GM12878 (cell line): ENCODE measurements at regions not wholly inside any gene's neighbourhood (a gene's known extent, or its start where the extent isn't known, plus 50 kb on each side); places are given as distances from the start of the nearest gene placed in this dataset.

Experiments used
- ATAC-seq: fragments of 200-7000 bp; cut with Tn5 transposase; 3 replicates; pipeline ENCODE4 v1.9.1; 2020; ENCODE audit warnings: mild to moderate bottlenecking, moderate library complexity
- BruUV-seq: library from RNA; stranded (reverse); fragments of 400-500 nt; replicated peaks from 2 replicates; lab custom pipeline; 2021; lab: Mats Ljungman, UMichigan
- CTCF ChIA-PET: fragments of 300-600 bp; sonication (Branson Sonifier 250); formaldehyde crosslinking; extraction: SDS; loops from one replicate; lab custom pipeline; 2021; ENCODE audit warnings: inconsistent platforms; lab: Yijun Ruan, JAX
- POLR2A ChIA-PET: fragments of 350-600 bp; formaldehyde crosslinking; extraction: SDS; loops from one replicate; lab custom pipeline; 2021; ENCODE audit warnings: inconsistent platforms; lab: Charles Lee
- RAD21 ChIA-PET: fragments of 300-600 bp; sonication (Branson Sonifier 250); formaldehyde crosslinking; loops from one replicate; lab custom pipeline; 2023; ENCODE audit warnings: antibody characterized with exemption; ENCODE audit not compliant: unreplicated experiment; lab: Charles Lee
- SMC1A ChIA-PET: fragments of 300-600 bp; sonication (Branson Sonifier 250); formaldehyde crosslinking; loops from one replicate; lab custom pipeline; 2023; ENCODE audit not compliant: unreplicated experiment, uncharacterized antibody; lab: Charles Lee
- DNase-seq: peaks from one replicate; pipeline ENCODE4 v3.0.0-alpha.2; 2011; ENCODE audit warnings: low read depth, low spot score
- FAIRE-seq: peaks from 3 replicates; lab custom pipeline; 2011; peaks lifted over from hg19 to GRCh38; lab: Jason Lieb, UNC
- H2AFZ ChIP-seq: 2 replicates; pipeline ENCODE4 v1.6.0; 2011; ENCODE audit warnings: low read depth, low read length, control low read depth; ENCODE audit not compliant: control insufficient read depth
- H3K27ac ChIP-seq: 2 replicates; pipeline ENCODE4 v1.5.1; 2011; ENCODE audit warnings: control low read depth; ENCODE audit not compliant: control insufficient read depth, insufficient read depth
- H3K27me3 ChIP-seq, 2 experiments: replicated peaks in 1 of 2; 2 replicates each; pipeline versions ENCODE4 v1.6.0 to v1.6.1; 2011; ENCODE audit warnings: low read length in 1 of 2; ENCODE audit not compliant: control insufficient read depth in 2 of 2, insufficient read depth in 2 of 2
- H3K36me3 ChIP-seq, 2 experiments: 2 replicates each; pipeline ENCODE4 v1.5.1; 2011; ENCODE audit warnings: low read length in 1 of 2; ENCODE audit not compliant: control insufficient read depth in 2 of 2, insufficient read depth in 2 of 2
- H3K4me1 ChIP-seq: 2 replicates; pipeline ENCODE4 v1.6.1; 2011; ENCODE audit warnings: mild to moderate bottlenecking, low read length, moderate library complexity, mixed read lengths; ENCODE audit not compliant: control insufficient read depth, insufficient read depth
- H3K4me2 ChIP-seq: 2 replicates; pipeline ENCODE4 v1.6.0; 2011; ENCODE audit warnings: control low read depth; ENCODE audit not compliant: control insufficient read depth, insufficient read depth
- H3K4me3 ChIP-seq: fragments of 200-600 bp; sonication (generic); 2 replicates; pipeline ENCODE4 v1.5.1; 2016
- H3K79me2 ChIP-seq: 2 replicates; pipeline ENCODE4 v1.6.0; 2011; ENCODE audit warnings: low read length; ENCODE audit not compliant: control insufficient read depth, insufficient read depth
- H3K9ac ChIP-seq: 2 replicates; pipeline ENCODE4 v1.8.0; 2011; ENCODE audit warnings: low read length, control low read depth, mixed read lengths; ENCODE audit not compliant: control insufficient read depth, insufficient read depth
- H3K9me3 ChIP-seq: replicated peaks from 3 replicates; pipeline ENCODE4 v1.5.1; 2011; ENCODE audit warnings: mild to moderate bottlenecking, low read length; ENCODE audit not compliant: control insufficient read depth, insufficient read depth
- H4K20me1 ChIP-seq: 2 replicates; pipeline ENCODE4 v1.6.0; 2011; ENCODE audit not compliant: control insufficient read depth, insufficient read depth
- BCL11A ChIP-seq: IDR thresholded peaks from 2 replicates; pipeline ENCODE4 v1.6.1; 2011; ENCODE audit warnings: low read depth, low read length
- BHLHE40 ChIP-seq, 2 experiments: fragments of 450-650 bp in 1 of 2; IDR thresholded peaks; 2 replicates each; pipeline ENCODE4 v1.6.1; 2011 to 2017; ENCODE audit warnings: low read depth in 2 of 2, borderline replicate concordance in 1 of 2, improper control_type of control experiment in 1 of 2, low read length in 1 of 2, mild to moderate bottlenecking in 1 of 2
- IKZF2 ChIP-seq, 2 experiments: fragments of 450-650 bp; IDR thresholded peaks; 2 replicates each; pipeline ENCODE4 v1.6.1; 2017; ENCODE audit warnings: mild to moderate bottlenecking in 2 of 2, moderate library complexity in 2 of 2
- POLR2AphosphoS5 ChIP-seq: IDR thresholded peaks from 2 replicates; pipeline ENCODE4 v1.6.1; 2011; ENCODE audit warnings: mild to moderate bottlenecking, low read length, inconsistent platforms
- STAT1 ChIP-seq: fragments of 450-650 bp; conservative IDR thresholded peaks from 2 replicates; pipeline ENCODE4 v1.6.1; 2014; ENCODE audit warnings: antibody characterized with exemption, mild to moderate bottlenecking
- TBL1XR1 ChIP-seq: IDR thresholded peaks from 2 replicates; pipeline ENCODE4 v1.6.1; 2012; ENCODE audit warnings: low read depth, low read length, improper control_type of control experiment
- TCF12 ChIP-seq: IDR thresholded peaks from 2 replicates; pipeline ENCODE4 v1.6.1; 2011; ENCODE audit warnings: low read depth, mild to moderate bottlenecking, low read length
- WGBS: methylation state at CpG from one replicate; pipeline ENCODE4 v1.1.6; 2016; ENCODE audit warnings: low lambda C conversion rate; ENCODE audit not compliant: insufficient replicate concordance, insufficient coverage; ENCODE audit errors: missing lambda C conversion rate; 5-methylcytosine and 5-hydroxymethylcytosine counted together
- in situ Hi-C: fragments of 300-500 bp; cut with MboI; formaldehyde crosslinking; loops from 9 replicates; pipeline ENCODE4 v1.14.3; 2018; ENCODE audit warnings: mixed read lengths
- intact Hi-C: fragments of 100-400 bp; cut with micrococcal nuclease; formaldehyde crosslinking; loops from one replicate; pipeline ENCODE4 v1.14.2; 2022; ENCODE audit not compliant: unreplicated experiment
- TF ChIP-seq, protein P1 (sequence below): fragments of 450-650 bp; IDR thresholded peaks from 2 replicates; pipeline ENCODE4 v1.6.1; 2016; ENCODE audit warnings: mild to moderate bottlenecking
- TF ChIP-seq, protein P2 (sequence below): fragments of 450-650 bp; IDR thresholded peaks from 2 replicates; pipeline ENCODE4 v1.6.1; 2017; ENCODE audit warnings: low read depth, mild to moderate bottlenecking, moderate library complexity
- TF ChIP-seq, protein P3 (sequence below): fragments of 450-650 bp; IDR thresholded peaks from 2 replicates; pipeline ENCODE4 v1.6.1; 2016; ENCODE audit warnings: mild to moderate bottlenecking, moderate library complexity, borderline replicate concordance

DNA sequence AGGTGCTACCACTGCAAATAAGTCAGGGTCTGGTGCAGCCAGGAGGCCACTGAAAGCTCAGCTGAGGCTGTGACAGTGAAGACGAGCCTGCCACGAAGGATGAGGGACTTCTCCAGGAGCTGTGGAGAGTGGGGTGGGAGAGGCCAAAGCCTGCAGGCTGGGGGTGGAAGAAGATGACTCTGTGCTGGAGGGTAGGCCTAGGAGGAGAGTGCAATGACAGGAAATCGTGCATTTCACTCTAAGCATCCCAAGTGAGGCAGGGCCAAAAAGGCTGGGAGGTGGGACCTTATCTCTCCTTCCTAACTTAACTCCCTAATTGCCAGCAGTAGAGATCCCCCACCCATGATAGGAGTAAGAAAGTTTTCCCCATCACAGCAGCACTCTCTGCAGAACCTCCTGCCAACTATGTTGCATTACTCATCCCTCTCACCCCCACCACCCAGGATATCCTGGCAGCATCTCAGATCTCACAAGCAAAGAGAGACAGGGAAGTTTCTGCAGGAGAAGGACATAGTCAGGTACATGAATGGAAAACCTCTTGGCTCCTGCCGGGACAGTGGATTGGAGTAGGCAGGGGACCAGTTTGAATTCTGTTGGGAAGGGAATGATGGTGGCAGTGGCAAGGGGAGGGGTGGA is 466.2 kb downstream of the CDH26 start:
- Histone ChIP-seq H2AFZ (no peak overlapping the region), H3K9ac (no peak overlapping the region), H4K20me1 (no peaks in the 10 kb centered on the region), H3K4me3 (no peak overlapping the region), H3K79me2 (no peaks in the 10 kb centered on the region), H3K4me1 (no peaks in the 10 kb centered on the region), H3K4me2 (no peak overlapping the region), H3K27me3 (no peaks in the 10 kb centered on the region), H3K36me3 (no peaks in the 10 kb centered on the region), H3K27ac (no peak overlapping the region), H3K9me3 (no peaks in the 10 kb centered on the region; the same call in 2 of the 3 replicates)
- ATAC-seq (no peak), DNase-seq (no peak), FAIRE-seq (no peak)
- no peak for TF ChIP-seq IKZF2 (IDR thresholded peaks at IDR 0.05)
- TF ChIP-seq STAT1: no peak
- TF ChIP-seq, protein P1, sequence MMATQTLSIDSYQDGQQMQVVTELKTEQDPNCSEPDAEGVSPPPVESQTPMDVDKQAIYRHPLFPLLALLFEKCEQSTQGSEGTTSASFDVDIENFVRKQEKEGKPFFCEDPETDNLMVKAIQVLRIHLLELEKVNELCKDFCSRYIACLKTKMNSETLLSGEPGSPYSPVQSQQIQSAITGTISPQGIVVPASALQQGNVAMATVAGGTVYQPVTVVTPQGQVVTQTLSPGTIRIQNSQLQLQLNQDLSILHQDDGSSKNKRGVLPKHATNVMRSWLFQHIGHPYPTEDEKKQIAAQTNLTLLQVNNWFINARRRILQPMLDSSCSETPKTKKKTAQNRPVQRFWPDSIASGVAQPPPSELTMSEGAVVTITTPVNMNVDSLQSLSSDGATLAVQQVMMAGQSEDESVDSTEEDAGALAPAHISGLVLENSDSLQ: no peak
- TF ChIP-seq, protein P2, sequence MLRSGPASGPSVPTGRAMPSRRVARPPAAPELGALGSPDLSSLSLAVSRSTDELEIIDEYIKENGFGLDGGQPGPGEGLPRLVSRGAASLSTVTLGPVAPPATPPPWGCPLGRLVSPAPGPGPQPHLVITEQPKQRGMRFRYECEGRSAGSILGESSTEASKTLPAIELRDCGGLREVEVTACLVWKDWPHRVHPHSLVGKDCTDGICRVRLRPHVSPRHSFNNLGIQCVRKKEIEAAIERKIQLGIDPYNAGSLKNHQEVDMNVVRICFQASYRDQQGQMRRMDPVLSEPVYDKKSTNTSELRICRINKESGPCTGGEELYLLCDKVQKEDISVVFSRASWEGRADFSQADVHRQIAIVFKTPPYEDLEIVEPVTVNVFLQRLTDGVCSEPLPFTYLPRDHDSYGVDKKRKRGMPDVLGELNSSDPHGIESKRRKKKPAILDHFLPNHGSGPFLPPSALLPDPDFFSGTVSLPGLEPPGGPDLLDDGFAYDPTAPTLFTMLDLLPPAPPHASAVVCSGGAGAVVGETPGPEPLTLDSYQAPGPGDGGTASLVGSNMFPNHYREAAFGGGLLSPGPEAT: no peak
- TF ChIP-seq BCL11A: no peak
- TF ChIP-seq, protein P3, sequence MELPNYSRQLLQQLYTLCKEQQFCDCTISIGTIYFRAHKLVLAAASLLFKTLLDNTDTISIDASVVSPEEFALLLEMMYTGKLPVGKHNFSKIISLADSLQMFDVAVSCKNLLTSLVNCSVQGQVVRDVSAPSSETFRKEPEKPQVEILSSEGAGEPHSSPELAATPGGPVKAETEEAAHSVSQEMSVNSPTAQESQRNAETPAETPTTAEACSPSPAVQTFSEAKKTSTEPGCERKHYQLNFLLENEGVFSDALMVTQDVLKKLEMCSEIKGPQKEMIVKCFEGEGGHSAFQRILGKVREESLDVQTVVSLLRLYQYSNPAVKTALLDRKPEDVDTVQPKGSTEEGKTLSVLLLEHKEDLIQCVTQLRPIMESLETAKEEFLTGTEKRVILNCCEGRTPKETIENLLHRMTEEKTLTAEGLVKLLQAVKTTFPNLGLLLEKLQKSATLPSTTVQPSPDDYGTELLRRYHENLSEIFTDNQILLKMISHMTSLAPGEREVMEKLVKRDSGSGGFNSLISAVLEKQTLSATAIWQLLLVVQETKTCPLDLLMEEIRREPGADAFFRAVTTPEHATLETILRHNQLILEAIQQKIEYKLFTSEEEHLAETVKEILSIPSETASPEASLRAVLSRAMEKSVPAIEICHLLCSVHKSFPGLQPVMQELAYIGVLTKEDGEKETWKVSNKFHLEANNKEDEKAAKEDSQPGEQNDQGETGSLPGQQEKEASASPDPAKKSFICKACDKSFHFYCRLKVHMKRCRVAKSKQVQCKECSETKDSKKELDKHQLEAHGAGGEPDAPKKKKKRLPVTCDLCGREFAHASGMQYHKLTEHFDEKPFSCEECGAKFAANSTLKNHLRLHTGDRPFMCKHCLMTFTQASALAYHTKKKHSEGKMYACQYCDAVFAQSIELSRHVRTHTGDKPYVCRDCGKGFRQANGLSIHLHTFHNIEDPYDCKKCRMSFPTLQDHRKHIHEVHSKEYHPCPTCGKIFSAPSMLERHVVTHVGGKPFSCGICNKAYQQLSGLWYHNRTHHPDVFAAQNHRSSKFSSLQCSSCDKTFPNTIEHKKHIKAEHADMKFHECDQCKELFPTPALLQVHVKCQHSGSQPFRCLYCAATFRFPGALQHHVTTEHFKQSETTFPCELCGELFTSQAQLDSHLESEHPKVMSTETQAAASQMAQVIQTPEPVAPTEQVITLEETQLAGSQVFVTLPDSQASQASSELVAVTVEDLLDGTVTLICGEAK: no peak
- TF ChIP-seq TBL1XR1: no peak
- TF ChIP-seq TCF12: no peak
- TF ChIP-seq BHLHE40 (IDR thresholded peaks at IDR 0.05; ENCODE audit: borderline replicate concordance in 1 of 2, low read depth in 2 of 2, low read length in 1 of 2): no peak
- no peak for TF ChIP-seq POLR2AphosphoS5
- in situ Hi-C loops: no loop called here
- 13% methylated on average over 4 of the region's 4 CpGs for WGBS
- intact Hi-C loops: no loop called here
- POLR2A ChIA-PET: no interaction called here
- RAD21 ChIA-PET: no interaction called here
- SMC1A ChIA-PET: no interaction called here
- CTCF ChIA-PET: no interaction called here
- no TSS peak for BruUV-seq
